ENCODE measurements at regions not wholly inside any gene's neighbourhood (a gene's known extent, or its start where the extent isn't known, plus 50 kb on each side); places are given as distances from the start of the nearest gene placed in this dataset.

DNA sequence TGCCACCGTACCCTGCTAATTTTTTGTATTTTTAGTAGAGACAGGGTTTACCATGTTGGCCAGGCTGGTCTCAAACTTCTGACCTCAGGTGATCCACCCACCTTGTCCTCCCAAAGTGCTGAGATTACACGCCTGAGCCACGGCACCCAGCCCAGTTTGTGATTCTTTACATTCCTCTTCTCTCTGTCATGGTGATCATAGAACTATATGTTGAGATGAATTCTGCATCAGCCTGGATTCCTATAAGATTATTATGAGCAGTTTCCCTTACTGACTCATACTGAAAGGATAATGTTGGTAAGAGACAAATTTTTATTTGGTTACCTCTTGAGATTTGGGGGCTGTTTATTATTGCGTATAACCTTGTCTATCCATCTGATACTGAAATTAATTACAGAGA, 121.5 kb upstream of the CSNK1A1L start:
- TF ChIP-seq, protein P1, sequence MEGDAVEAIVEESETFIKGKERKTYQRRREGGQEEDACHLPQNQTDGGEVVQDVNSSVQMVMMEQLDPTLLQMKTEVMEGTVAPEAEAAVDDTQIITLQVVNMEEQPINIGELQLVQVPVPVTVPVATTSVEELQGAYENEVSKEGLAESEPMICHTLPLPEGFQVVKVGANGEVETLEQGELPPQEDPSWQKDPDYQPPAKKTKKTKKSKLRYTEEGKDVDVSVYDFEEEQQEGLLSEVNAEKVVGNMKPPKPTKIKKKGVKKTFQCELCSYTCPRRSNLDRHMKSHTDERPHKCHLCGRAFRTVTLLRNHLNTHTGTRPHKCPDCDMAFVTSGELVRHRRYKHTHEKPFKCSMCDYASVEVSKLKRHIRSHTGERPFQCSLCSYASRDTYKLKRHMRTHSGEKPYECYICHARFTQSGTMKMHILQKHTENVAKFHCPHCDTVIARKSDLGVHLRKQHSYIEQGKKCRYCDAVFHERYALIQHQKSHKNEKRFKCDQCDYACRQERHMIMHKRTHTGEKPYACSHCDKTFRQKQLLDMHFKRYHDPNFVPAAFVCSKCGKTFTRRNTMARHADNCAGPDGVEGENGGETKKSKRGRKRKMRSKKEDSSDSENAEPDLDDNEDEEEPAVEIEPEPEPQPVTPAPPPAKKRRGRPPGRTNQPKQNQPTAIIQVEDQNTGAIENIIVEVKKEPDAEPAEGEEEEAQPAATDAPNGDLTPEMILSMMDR (IDR thresholded peaks at IDR 0.05) = no peak
- no peak for TF ChIP-seq POLR2A (IDR thresholded peaks at IDR 0.05)
